ENCODE measurements at regions not wholly inside any gene's neighbourhood (a gene's known extent, or its start where the extent isn't known, plus 50 kb on each side); places are given as distances from the start of the nearest gene placed in this dataset.
A peak's percentile ranks its signal among the peaks of the same experiment; 100 is the strongest.
"Not testable (repeated sequence)": the region's sequence is repeated elsewhere in the genome, so short reads cannot be mapped to it uniquely, and the experiment has no call there.

DNA sequence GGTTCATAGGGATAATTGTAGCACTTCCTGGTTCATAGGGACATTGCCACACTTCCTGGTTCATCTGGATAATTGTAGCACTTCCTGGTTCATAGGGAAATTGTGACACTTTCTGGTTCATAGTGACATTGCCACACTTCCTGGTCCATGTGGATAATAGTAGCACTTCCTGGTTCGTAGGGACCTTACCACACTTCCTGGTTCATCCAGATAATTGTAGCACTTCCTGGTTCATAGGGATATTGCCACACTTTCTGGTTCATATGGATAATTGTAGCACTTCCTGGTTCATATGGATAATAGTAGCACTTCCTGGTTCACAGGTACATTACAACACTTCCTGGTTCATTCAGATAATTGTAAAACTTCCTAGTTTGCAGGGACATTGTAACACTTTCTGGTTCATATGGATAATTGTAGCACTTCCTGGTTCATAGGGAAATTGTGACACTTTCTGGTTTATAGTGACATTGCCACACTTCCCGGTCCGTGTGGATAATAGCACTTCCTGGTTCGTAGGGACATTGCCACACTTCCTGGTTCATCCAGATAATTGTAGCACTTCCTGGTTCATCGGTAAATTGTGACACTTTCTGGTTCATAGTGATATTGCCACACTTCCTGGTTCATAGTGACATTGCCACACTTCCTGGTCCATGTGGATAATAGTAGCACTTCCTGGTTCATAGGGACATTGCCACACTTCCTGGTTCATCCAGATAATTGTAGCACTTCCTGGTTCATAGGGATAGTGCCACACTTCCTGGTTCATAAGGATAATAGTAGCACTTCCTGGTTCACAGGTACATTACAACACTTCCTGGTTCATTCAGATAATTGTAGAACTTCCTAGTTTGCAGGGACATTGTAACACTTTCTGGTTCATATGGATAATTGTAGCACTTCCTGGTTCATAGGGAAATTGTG lies 60.8 kb upstream of the CD99 start:
- CTCF ChIA-PET; H3K9me3 ChIP-seq (ENCODE audit: control insufficient read depth, insufficient read depth, low read depth, low read length); H3K27ac ChIP-seq (ENCODE audit: extremely low read depth, low read depth, low read length); H3K4me3 ChIP-seq (ENCODE audit: low read depth, low read length); H3K4me1 ChIP-seq (ENCODE audit: control insufficient read depth, insufficient read depth, low read length); POLR2A ChIA-PET: not testable (repeated sequence)
- TF ChIP-seq, protein P1, sequence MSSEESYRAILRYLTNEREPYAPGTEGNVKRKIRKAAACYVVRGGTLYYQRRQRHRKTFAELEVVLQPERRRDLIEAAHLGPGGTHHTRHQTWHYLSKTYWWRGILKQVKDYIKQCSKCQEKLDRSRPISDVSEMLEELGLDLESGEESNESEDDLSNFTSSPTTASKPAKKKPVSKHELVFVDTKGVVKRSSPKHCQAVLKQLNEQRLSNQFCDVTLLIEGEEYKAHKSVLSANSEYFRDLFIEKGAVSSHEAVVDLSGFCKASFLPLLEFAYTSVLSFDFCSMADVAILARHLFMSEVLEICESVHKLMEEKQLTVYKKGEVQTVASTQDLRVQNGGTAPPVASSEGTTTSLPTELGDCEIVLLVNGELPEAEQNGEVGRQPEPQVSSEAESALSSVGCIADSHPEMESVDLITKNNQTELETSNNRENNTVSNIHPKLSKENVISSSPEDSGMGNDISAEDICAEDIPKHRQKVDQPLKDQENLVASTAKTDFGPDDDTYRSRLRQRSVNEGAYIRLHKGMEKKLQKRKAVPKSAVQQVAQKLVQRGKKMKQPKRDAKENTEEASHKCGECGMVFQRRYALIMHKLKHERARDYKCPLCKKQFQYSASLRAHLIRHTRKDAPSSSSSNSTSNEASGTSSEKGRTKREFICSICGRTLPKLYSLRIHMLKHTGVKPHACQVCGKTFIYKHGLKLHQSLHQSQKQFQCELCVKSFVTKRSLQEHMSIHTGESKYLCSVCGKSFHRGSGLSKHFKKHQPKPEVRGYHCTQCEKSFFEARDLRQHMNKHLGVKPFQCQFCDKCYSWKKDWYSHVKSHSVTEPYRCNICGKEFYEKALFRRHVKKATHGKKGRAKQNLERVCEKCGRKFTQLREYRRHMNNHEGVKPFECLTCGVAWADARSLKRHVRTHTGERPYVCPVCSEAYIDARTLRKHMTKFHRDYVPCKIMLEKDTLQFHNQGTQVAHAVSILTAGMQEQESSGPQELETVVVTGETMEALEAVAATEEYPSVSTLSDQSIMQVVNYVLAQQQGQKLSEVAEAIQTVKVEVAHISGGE (tag by site-specific recombination; conservative IDR thresholded peaks at IDR 0.05; ENCODE audit: low read depth): peak; percentile 94
- 0 out of 2 replicates have a peak, but pooled peaks have one; percentile 30 for TF ChIP-seq YY1 (tag by site-specific recombination; IDR thresholded peaks at IDR 0.05)
- TF ChIP-seq, protein P2, sequence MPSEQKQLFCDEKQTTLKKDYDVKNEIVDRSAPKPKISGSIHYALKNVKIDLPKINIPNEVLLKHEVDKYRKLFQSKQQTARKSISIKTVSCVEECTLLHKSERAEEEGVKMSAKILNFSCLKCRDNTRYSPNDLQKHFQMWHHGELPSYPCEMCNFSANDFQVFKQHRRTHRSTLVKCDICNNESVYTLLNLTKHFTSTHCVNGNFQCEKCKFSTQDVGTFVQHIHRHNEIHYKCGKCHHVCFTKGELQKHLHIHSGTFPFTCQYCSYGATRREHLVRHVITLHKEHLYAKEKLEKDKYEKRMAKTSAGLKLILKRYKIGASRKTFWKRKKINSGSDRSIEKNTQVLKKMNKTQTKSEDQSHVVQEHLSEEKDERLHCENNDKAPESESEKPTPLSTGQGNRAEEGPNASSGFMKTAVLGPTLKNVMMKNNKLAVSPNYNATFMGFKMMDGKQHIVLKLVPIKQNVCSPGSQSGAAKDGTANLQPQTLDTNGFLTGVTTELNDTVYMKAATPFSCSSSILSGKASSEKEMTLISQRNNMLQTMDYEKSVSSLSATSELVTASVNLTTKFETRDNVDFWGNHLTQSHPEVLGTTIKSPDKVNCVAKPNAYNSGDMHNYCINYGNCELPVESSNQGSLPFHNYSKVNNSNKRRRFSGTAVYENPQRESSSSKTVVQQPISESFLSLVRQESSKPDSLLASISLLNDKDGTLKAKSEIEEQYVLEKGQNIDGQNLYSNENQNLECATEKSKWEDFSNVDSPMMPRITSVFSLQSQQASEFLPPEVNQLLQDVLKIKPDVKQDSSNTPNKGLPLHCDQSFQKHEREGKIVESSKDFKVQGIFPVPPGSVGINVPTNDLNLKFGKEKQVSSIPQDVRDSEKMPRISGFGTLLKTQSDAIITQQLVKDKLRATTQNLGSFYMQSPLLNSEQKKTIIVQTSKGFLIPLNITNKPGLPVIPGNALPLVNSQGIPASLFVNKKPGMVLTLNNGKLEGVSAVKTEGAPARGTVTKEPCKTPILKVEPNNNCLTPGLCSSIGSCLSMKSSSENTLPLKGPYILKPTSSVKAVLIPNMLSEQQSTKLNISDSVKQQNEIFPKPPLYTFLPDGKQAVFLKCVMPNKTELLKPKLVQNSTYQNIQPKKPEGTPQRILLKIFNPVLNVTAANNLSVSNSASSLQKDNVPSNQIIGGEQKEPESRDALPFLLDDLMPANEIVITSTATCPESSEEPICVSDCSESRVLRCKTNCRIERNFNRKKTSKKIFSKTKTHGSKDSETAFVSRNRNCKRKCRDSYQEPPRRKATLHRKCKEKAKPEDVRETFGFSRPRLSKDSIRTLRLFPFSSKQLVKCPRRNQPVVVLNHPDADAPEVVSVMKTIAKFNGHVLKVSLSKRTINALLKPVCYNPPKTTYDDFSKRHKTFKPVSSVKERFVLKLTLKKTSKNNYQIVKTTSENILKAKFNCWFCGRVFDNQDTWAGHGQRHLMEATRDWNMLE (tag by site-specific recombination; conservative IDR thresholded peaks at IDR 0.05; ENCODE audit: low read depth): peak; percentile 50
- H3K36me3 ChIP-seq (ENCODE audit: control insufficient read depth in 2 of 2, insufficient read depth in 1 of 2, low read length in 2 of 2): peaks cover 8 to 38% of the 10 kb centered on the region in 2 experiments; a peak in 2 of 3 replicates

DNA sequence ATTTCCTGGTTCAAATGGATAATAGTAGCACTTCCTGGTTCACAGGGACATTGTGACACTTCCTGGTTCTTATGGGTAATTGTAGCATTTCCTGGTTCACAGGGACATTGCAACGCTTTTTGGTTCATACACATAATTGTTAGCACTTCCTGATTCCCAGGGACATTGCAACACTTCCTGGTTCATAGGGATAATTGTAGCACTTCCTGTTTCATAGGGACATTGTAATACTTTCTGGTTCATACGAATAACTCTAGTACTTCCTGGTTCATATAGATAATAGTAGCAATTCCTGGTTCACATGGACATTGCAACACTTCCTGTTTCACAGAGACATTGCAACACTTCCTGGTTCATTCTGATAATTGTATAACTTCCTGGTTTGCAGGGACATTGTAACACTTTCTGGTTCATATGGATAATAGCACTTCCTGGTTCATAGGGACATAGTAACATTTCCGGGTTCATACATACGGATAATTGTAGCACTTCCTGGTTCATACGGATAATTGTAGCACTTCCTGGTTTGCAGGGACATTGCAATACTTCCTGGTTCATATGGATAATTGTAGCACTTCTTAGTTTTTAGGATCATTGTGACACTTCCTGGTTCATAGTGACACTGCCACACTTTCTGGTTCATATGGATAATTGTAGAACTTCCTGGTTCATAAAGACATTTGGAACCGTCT lies 61.6 kb upstream of the CD99 start:
- CTCF ChIA-PET: no interaction called here
- Histone ChIP-seq H3K9me3 (ENCODE audit: control insufficient read depth, insufficient read depth, low read depth, low read length) (no peaks in the 10 kb centered on the region), H3K36me3 (ENCODE audit: control insufficient read depth in 2 of 2, insufficient read depth in 1 of 2, low read length in 2 of 2) (peaks cover 15 to 38% of the 10 kb centered on the region in 2 experiments), H3K4me1 (ENCODE audit: control insufficient read depth, insufficient read depth, low read length) (no peaks in the 10 kb centered on the region), H3K4me3 (ENCODE audit: low read depth, low read length) (no peak overlapping the region), H3K27ac (ENCODE audit: extremely low read depth, low read depth, low read length) (no peak overlapping the region)
- TF ChIP-seq ZXDB (tag by site-specific recombination; IDR thresholded peaks at IDR 0.05) (peak; percentile 19; the same call in 1 of the 2 replicates), ZNF76 (tag by site-specific recombination; IDR thresholded peaks at IDR 0.05; ENCODE audit: borderline replicate concordance, low read depth) (no peak), ZNF571 (tag by site-specific recombination; IDR thresholded peaks at IDR 0.05) (no peak), ZNF324 (tag by site-specific recombination; IDR thresholded peaks at IDR 0.05) (peak; percentile 26; the same call in 1 of the 2 replicates), ZNF660 (tag by site-specific recombination; IDR thresholded peaks at IDR 0.05) (peak; percentile 32; the same call in 1 of the 2 replicates), SETDB1 (IDR thresholded peaks at IDR 0.05; ENCODE audit: insufficient read length, low read length) (peak; percentile 20), ZBTB21 (tag by site-specific recombination; IDR thresholded peaks at IDR 0.05) (peak; percentile 37; the same call in 1 of the 2 replicates), SP3 (tag by site-specific recombination; IDR thresholded peaks at IDR 0.05) (no peak)
- TF ChIP-seq, protein P1 (tag by site-specific recombination; conservative IDR thresholded peaks at IDR 0.05; ENCODE audit: low read depth): peak; percentile 78
- TF ChIP-seq, protein P2 (tag by site-specific recombination; conservative IDR thresholded peaks at IDR 0.05; ENCODE audit: low read depth): 0 out of 2 replicates have a peak, but pooled peaks have one; percentile 23
- POLR2A ChIA-PET: no interaction called here

Measured in HEK293 (cell line).